Peyer's patch (tissue), 4 donors: ENCODE measurements at regions not wholly inside any gene's neighbourhood (a gene's known extent, or its start where the extent isn't known, plus 50 kb on each side); places are given as distances from the start of the nearest gene placed in this dataset.

ENCODE experiments used
- CTCF ChIP-seq, 6 experiments: fragments of 450-650 bp in 4 of 6; fragments of 200-600 bp in 2 of 6; sonication (generic) in 1 of 6; IDR thresholded peaks; one replicate each; pipeline ENCODE4 v1.5.1; 2017 to 2019; ENCODE audit warnings: antibody characterized with exemption in 6 of 6, mild to moderate bottlenecking in 3 of 6, moderate library complexity in 1 of 6
- POLR2A ChIP-seq, 2 donors: fragments of 450-650 bp; IDR thresholded peaks; one replicate each; pipeline ENCODE4 v1.5.1; 2017; ENCODE audit warnings: antibody characterized with exemption in 2 of 2, mild to moderate bottlenecking in 2 of 2, moderate library complexity in 2 of 2

GRCh38 chr3:8256441-8257071 is 245.1 kb upstream of the LMCD1 start:
- no peak for TF ChIP-seq CTCF (IDR thresholded peaks at IDR 0.05)
- no peak for TF ChIP-seq POLR2A (IDR thresholded peaks at IDR 0.05)
